Neural cell (in vitro differentiated cells): ENCODE measurements at regions not wholly inside any gene's neighbourhood (a gene's known extent, or its start where the extent isn't known, plus 50 kb on each side); places are given as distances from the start of the nearest gene placed in this dataset.

Experiments used
- EP300 ChIP-seq: fragments of 450-650 bp; conservative IDR thresholded peaks from 2 replicates; pipeline ENCODE4 v1.6.1; 2014; ENCODE audit warnings: antibody characterized with exemption, mild to moderate bottlenecking, moderate library complexity; ENCODE audit not compliant: poor library complexity, severe bottlenecking
- EZH2 ChIP-seq: fragments of 200-600, 300-800 bp; shearing (Covaris generic), sonication (generic); IDR thresholded peaks from 2 replicates; pipeline ENCODE4 v1.6.1; 2014; ENCODE audit warnings: antibody characterized with exemption, low read length, borderline replicate concordance, mild to moderate bottlenecking; ENCODE audit not compliant: insufficient read depth, poor library complexity, severe bottlenecking
- POLR2AphosphoS5 ChIP-seq: IDR thresholded peaks from 2 replicates; pipeline ENCODE4 v1.6.1; 2012
- RAD21 ChIP-seq: fragments of 450-650 bp; conservative IDR thresholded peaks from 2 replicates; pipeline ENCODE4 v1.6.1; 2014; ENCODE audit warnings: antibody characterized with exemption, mild to moderate bottlenecking, moderate library complexity
- REST ChIP-seq: IDR thresholded peaks from 2 replicates; pipeline ENCODE4 v1.6.1; 2012; ENCODE audit warnings: borderline replicate concordance
- SMC3 ChIP-seq: fragments of 450-650 bp; conservative IDR thresholded peaks from 2 replicates; pipeline ENCODE4 v1.6.1; 2014; ENCODE audit warnings: antibody characterized with exemption, mild to moderate bottlenecking, moderate library complexity; ENCODE audit not compliant: poor library complexity
- TAF1 ChIP-seq: IDR thresholded peaks from 2 replicates; pipeline ENCODE4 v1.6.1; 2012; ENCODE audit warnings: low read depth
- TF ChIP-seq, protein P1 (sequence below): fragments of 450-650 bp; IDR thresholded peaks from 2 replicates; pipeline ENCODE4 v1.5.1; 2014; ENCODE audit warnings: antibody characterized with exemption, mild to moderate bottlenecking, moderate library complexity; ENCODE audit not compliant: poor library complexity, severe bottlenecking

DNA sequence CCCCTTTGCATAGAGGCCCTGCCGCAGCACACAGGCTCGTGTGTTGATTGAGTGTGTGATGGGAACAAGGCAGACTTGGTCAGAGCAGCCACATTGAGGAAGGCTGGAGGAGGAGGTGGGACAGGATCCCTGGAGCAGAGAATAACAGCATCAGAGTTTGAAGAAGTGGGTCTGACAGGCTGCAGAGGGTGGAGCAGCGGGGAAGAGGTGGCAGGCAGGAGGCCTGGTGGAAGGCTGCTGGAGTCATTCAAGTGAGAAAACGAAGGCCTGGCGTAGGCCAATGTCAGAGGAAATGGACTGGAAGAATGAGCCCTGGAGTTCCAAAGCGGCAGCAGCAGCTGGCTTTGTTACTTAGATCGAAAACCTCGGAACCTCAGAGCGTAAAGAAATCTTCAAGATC, 115.0 kb upstream of the GRIK3 start:
- TF ChIP-seq, protein P1, sequence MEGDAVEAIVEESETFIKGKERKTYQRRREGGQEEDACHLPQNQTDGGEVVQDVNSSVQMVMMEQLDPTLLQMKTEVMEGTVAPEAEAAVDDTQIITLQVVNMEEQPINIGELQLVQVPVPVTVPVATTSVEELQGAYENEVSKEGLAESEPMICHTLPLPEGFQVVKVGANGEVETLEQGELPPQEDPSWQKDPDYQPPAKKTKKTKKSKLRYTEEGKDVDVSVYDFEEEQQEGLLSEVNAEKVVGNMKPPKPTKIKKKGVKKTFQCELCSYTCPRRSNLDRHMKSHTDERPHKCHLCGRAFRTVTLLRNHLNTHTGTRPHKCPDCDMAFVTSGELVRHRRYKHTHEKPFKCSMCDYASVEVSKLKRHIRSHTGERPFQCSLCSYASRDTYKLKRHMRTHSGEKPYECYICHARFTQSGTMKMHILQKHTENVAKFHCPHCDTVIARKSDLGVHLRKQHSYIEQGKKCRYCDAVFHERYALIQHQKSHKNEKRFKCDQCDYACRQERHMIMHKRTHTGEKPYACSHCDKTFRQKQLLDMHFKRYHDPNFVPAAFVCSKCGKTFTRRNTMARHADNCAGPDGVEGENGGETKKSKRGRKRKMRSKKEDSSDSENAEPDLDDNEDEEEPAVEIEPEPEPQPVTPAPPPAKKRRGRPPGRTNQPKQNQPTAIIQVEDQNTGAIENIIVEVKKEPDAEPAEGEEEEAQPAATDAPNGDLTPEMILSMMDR: no peak
- TF ChIP-seq EZH2 (no peak), TAF1 (no peak), POLR2AphosphoS5 (no peak), SMC3 (no peak), REST (no peak), EP300 (no peak), RAD21 (no peak)
